Neuron (in vitro differentiated cells): ENCODE measurements at regions not wholly inside any gene's neighbourhood (a gene's known extent, or its start where the extent isn't known, plus 50 kb on each side); places are given as distances from the start of the nearest gene placed in this dataset.

ENCODE experiments used
- H2AFZ ChIP-seq: one replicate; pipeline ENCODE4 v1.6.1; 2013; ENCODE audit warnings: low read depth, mild to moderate bottlenecking, inconsistent platforms, low read length, moderate library complexity
- H3K27me3 ChIP-seq: one replicate; pipeline ENCODE4 v1.6.1; 2013; ENCODE audit warnings: low read length; ENCODE audit not compliant: insufficient read depth
- H3K36me3 ChIP-seq: one replicate; pipeline ENCODE4 v1.6.1; 2013; ENCODE audit warnings: low read length; ENCODE audit not compliant: insufficient read depth
- H3K4me1 ChIP-seq: one replicate; pipeline ENCODE4 v1.6.1; 2013; ENCODE audit warnings: low read length; ENCODE audit not compliant: insufficient read depth
- H3K4me3 ChIP-seq: 2 replicates; pipeline ENCODE4 v1.5.1; 2013; ENCODE audit warnings: mild to moderate bottlenecking, low read length, moderate library complexity
- H3K9me3 ChIP-seq: one replicate; pipeline ENCODE4 v1.6.1; 2013; ENCODE audit warnings: low read length

- Histone ChIP-seq H3K4me1 (peaks cover 13% of the 10 kb centered on the region), H2AFZ (no peak overlapping the region)
Observed at GRCh38 chr16:47970291-47970931, 185.4 kb downstream of the ABCC12 start.

DNA sequence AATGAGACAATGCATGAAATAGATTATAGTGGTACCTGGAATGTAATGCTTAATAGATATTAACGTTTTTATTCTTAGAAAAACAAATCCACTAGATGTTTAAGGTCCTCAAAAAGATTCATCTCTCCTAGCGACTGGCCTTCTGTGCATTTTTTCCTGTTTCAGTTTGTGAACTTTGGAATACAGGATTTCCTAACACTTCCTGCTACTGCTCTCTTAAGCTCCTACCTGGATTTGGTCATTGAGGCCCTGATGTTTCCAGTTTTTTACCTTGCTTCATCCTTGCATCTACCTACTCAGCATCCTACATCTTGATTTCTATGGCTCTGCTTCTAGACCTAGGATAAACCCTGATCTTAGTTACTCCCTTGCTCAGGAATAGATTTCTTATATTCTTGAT lies 188.4 kb downstream of the ABCC12 start:
- H3K27me3 ChIP-seq: no peaks in the 10 kb centered on the region
- H2AFZ ChIP-seq: no peak overlapping the region
- peaks cover 23% of the 10 kb centered on the region for H3K4me1 ChIP-seq
- H3K4me3 ChIP-seq: no peak overlapping the region
- no peaks in the 10 kb centered on the region for H3K9me3 ChIP-seq
- no peaks in the 10 kb centered on the region for H3K36me3 ChIP-seq

More at GRCh38 chr16:47970291-47970931, 185.4 kb downstream of the ABCC12 start:
- Histone ChIP-seq H3K36me3 (no peaks in the 10 kb centered on the region), H3K4me3 (no peak overlapping the region), H3K27me3 (no peaks in the 10 kb centered on the region), H3K9me3 (no peaks in the 10 kb centered on the region)

DNA sequence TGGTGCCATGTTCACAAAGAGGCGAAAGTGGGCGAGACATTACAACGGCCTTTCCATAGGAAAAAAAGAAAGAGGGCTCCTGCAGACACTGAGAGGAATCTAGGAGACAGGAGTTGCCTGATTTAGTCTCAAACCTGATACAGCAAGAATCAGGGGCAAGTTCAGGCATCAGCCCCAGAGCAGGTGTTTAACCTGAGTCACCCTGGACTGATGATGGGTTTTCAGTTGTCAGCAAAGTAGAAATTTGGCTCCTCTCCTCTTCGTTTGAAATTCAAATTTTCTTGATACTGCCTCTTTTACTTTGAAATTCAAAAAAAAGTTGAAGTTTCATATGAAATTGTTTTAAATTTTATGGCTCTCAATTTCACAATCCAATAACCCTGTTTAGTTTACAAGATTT lies 189.5 kb downstream of the ABCC12 start:
- no peaks in the 10 kb centered on the region for H3K36me3 ChIP-seq
- no peaks in the 10 kb centered on the region for H3K27me3 ChIP-seq
- H3K4me3 ChIP-seq: no peak overlapping the region
- no peak overlapping the region for H2AFZ ChIP-seq
- no peaks in the 10 kb centered on the region for H3K9me3 ChIP-seq
- peaks cover 23% of the 10 kb centered on the region for H3K4me1 ChIP-seq

DNA sequence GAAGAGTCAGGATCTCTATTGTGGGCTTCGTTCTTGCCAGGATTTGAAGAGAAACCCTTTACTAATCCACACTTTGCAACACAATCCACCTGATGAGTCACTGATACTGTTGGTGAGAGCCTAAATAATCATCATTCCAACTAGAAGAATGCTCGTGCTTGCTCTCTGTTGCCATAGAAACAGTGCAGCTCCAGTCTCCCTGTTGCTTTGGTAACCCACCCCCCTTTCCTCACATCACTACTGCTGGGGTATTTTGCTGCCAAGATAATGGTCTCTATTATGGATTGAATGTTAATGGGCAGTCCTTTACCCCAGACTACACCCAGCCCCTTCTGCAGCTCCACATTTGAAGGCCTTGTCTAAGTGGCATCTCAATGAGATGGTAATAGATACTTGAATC lies 190.4 kb downstream of the ABCC12 start:
- H3K4me3 ChIP-seq: no peak overlapping the region
- no peak overlapping the region for H2AFZ ChIP-seq

GRCh38 chr16:47958726-47959125 lies 197.1 kb downstream of the ABCC12 start:
- Histone ChIP-seq H3K27me3 (no peaks in the 10 kb centered on the region), H2AFZ (no peak overlapping the region), H3K4me1 (peaks cover 8% of the 10 kb centered on the region), H3K9me3 (no peaks in the 10 kb centered on the region), H3K4me3 (no peak overlapping the region), H3K36me3 (no peaks in the 10 kb centered on the region)

More for the DNA sequence above, 190.4 kb downstream of the ABCC12 start:
- Histone ChIP-seq H3K9me3 (no peaks in the 10 kb centered on the region), H3K36me3 (no peaks in the 10 kb centered on the region), H3K27me3 (no peaks in the 10 kb centered on the region), H3K4me1 (peaks cover 23% of the 10 kb centered on the region)

GRCh38 chr16:47956916-47957315 lies 198.9 kb downstream of the ABCC12 start:
- H3K36me3 ChIP-seq: no peaks in the 10 kb centered on the region
- H3K4me3 ChIP-seq: no peak overlapping the region
- no peaks in the 10 kb centered on the region for H3K9me3 ChIP-seq
- peaks cover 8% of the 10 kb centered on the region for H3K4me1 ChIP-seq
- no peaks in the 10 kb centered on the region for H3K27me3 ChIP-seq
- no peak overlapping the region for H2AFZ ChIP-seq

DNA sequence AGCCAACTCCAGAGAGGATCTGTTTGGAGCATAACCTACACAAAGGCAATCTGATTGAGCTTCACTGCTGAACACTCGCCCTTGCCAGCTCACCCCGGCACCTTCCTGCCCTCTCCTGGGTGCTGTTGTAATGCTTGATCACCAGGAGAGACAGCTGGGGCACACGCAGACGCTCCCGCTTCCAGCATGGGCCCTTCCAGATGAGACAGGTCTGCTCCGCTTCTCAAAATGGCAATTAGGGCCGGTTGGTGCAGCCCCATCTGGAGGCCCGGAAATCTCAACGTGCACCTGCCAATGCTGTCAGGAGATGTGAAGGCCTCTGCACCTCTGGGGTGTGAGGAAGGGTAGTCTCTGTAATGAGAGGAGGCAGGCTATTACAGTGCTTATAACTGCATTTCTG lies 206.1 kb downstream of the ABCC12 start:
- no peaks in the 10 kb centered on the region for H3K9me3 ChIP-seq
- no peaks in the 10 kb centered on the region for H3K27me3 ChIP-seq
- no peak overlapping the region for H3K4me3 ChIP-seq
- H3K4me1 ChIP-seq: no peaks in the 10 kb centered on the region
- H2AFZ ChIP-seq: no peak overlapping the region
- H3K36me3 ChIP-seq: no peaks in the 10 kb centered on the region

DNA sequence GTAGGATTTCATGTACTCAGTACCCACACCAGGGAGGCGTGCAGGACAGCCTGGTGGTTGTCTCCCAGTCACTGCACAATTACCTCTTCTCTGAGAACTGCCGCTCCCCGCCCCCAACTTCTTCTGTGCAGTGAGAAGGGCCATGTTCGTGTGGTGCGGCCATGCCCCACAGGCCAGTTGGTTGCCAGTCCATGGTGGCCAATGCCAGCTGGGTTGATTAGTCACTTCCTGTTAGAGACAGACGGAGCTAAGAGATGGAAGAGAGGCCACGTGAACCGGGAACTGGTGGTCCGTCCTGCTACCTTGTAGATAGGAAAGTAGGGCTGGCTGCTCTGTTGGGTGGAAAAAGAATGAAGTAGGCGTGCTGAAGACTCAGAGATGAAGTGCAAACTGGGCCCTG lies 206.5 kb downstream of the ABCC12 start:
- Histone ChIP-seq H3K4me1 (no peaks in the 10 kb centered on the region), H3K4me3 (no peak overlapping the region), H3K27me3 (no peaks in the 10 kb centered on the region), H3K9me3 (no peaks in the 10 kb centered on the region), H2AFZ (no peak overlapping the region), H3K36me3 (no peaks in the 10 kb centered on the region)

GRCh38 chr16:47947723-47948122 lies 208.1 kb downstream of the ABCC12 start:
- no peak overlapping the region for H3K4me3 ChIP-seq
- no peaks in the 10 kb centered on the region for H3K27me3 ChIP-seq
- no peak overlapping the region for H2AFZ ChIP-seq
- no peaks in the 10 kb centered on the region for H3K36me3 ChIP-seq
- H3K4me1 ChIP-seq: no peaks in the 10 kb centered on the region
- H3K9me3 ChIP-seq: no peaks in the 10 kb centered on the region

DNA sequence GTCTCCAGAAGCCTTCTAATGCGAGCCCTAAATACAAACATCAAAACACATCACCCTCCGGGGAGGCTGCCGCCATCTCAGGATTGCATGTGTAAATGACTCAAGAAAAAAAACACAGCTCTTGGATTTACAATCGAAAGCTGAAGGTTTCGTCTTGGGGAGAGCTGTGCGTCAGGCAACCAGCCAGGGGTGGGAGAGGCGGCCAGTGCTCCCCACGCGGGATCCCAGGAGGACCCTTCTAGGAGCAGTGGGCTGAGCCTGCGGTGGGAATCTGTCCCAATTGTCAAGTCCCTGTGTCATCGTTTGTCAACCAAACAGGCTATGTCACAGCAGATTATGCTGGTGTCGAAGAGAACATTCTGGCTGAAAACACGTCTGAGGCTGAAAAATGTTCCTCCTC lies 209.7 kb downstream of the ABCC12 start:
- Histone ChIP-seq H3K4me3 (no peak overlapping the region), H3K27me3 (no peaks in the 10 kb centered on the region), H3K9me3 (no peaks in the 10 kb centered on the region), H3K4me1 (no peaks in the 10 kb centered on the region), H2AFZ (no peak overlapping the region), H3K36me3 (no peaks in the 10 kb centered on the region)

GRCh38 chr16:47944589-47944988 lies 211.2 kb downstream of the ABCC12 start:
- Histone ChIP-seq H2AFZ (no peak overlapping the region), H3K27me3 (no peaks in the 10 kb centered on the region), H3K4me3 (no peak overlapping the region), H3K36me3 (no peaks in the 10 kb centered on the region), H3K9me3 (no peaks in the 10 kb centered on the region), H3K4me1 (no peaks in the 10 kb centered on the region)

DNA sequence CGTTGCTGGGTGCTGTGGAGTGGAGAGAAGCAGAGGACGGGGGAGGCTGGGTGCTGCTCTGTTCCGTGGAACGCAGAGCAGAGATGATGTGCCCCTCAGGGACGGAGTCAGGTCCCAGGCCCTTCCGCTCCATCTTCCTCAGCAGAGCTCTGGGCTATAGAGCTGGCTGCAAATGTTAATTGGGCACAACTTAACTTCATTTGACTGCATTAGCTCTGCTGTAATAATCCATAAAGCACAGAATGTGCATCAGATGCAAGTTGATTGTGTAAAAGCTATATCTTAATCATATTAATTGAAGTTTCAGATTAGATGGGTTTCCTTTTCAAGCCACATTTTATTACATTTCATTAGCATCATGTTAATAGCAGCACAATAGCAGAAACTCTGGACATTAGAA lies 212.6 kb downstream of the ABCC12 start:
- H3K9me3 ChIP-seq: no peaks in the 10 kb centered on the region
- no peaks in the 10 kb centered on the region for H3K4me1 ChIP-seq
- no peaks in the 10 kb centered on the region for H3K27me3 ChIP-seq
- H3K4me3 ChIP-seq: no peak overlapping the region
- no peak overlapping the region for H2AFZ ChIP-seq
- no peaks in the 10 kb centered on the region for H3K36me3 ChIP-seq

DNA sequence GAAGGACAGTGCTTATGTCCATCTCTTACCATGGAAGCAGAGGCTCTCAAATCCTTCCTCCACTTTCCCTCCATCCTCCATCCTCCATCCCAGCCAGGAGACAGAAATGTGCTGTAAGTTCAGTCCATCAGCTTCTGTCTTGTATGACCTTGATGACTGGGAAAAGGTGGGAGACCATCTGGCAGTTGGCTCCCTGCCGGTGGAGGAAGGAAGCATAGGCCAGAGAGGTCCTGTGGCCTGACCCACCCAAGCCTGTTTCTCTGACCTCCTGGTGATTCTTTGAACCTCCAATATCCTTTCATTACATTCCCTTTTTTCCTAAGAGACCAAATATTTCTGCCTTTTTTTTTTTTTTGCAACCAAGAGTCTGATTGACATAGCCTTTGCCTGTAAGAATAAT lies 215.3 kb downstream of the ABCC12 start:
- no peaks in the 10 kb centered on the region for H3K27me3 ChIP-seq
- H2AFZ ChIP-seq: no peak overlapping the region
- no peaks in the 10 kb centered on the region for H3K9me3 ChIP-seq
- no peaks in the 10 kb centered on the region for H3K4me1 ChIP-seq
- no peak overlapping the region for H3K4me3 ChIP-seq
- no peaks in the 10 kb centered on the region for H3K36me3 ChIP-seq

DNA sequence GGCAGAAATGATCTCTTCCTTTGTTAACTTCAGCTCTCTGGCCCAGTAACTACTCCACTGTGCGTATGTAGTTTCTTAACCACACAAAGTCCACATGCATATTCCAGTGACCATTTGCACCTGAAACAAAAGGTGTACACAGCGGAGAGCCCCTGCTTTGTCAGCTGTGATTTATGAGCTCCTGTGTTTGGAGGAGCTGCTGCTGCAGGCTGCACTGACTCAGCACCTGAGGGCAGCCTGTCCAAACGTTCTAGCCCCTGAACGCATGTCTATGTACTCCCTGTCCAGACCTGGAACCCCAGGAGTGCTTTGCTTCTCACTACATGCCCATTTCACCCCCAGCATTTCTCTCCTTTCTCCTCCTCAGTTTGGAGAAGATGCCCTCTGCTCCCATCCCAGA lies 216.1 kb downstream of the ABCC12 start:
- no peak overlapping the region for H2AFZ ChIP-seq
- no peaks in the 10 kb centered on the region for H3K9me3 ChIP-seq
- H3K4me3 ChIP-seq: no peak overlapping the region
- no peaks in the 10 kb centered on the region for H3K36me3 ChIP-seq
- no peaks in the 10 kb centered on the region for H3K4me1 ChIP-seq
- no peaks in the 10 kb centered on the region for H3K27me3 ChIP-seq
